GM12872 (cell line): ENCODE measurements at regions not wholly inside any gene's neighbourhood (a gene's known extent, or its start where the extent isn't known, plus 50 kb on each side); places are given as distances from the start of the nearest gene placed in this dataset.

ENCODE experiments used
- CTCF ChIP-seq: IDR thresholded peaks from 3 replicates; pipeline ENCODE4 v1.5.1; 2011; ENCODE audit warnings: low read depth, mild to moderate bottlenecking, low read length, moderate library complexity; ENCODE audit not compliant: insufficient read depth

- no peak for TF ChIP-seq CTCF
Measured at GRCh38 chrY:14356154-14356553, 168.2 kb upstream of the NLGN4Y start.

- no peak for TF ChIP-seq CTCF
Measured at GRCh38 chrY:14360748-14361500, 163.4 kb upstream of the NLGN4Y start.

- TF ChIP-seq CTCF = no peak
Measured at GRCh38 chrY:14373608-14374007, 150.7 kb upstream of the NLGN4Y start.

- TF ChIP-seq CTCF = no peak
Measured at GRCh38 chrY:14378217-14378616, 146.1 kb upstream of the NLGN4Y start.

GRCh38 chrY:14411334-14411733 lies 113.0 kb upstream of the NLGN4Y start:
- TF ChIP-seq CTCF = no peak

- no peak for TF ChIP-seq CTCF
Measured at GRCh38 chrY:14436546-14436945, 87.8 kb upstream of the NLGN4Y start.

- TF ChIP-seq CTCF = no peak
Measured at GRCh38 chrY:14437626-14438025, 86.7 kb upstream of the NLGN4Y start.
